Caco-2 (cell line): ENCODE measurements at regions not wholly inside any gene's neighbourhood (a gene's known extent, or its start where the extent isn't known, plus 50 kb on each side); places are given as distances from the start of the nearest gene placed in this dataset.

Source experiments
- BruUV-seq: library from RNA; stranded (reverse); fragments of 400-500 nt; replicated peaks from 2 replicates; lab custom pipeline; 2021; lab: Mats Ljungman, UMichigan
- CTCF ChIA-PET: fragments of 300-600 bp; sonication (Branson Sonifier 250); formaldehyde crosslinking; loops from one replicate; lab custom pipeline; 2022; ENCODE audit warnings: antibody characterized with exemption; lab: Charles Lee
- POLR2A ChIA-PET: fragments of 300-600 bp; sonication (Branson Sonifier 250); formaldehyde crosslinking; loops from one replicate; lab custom pipeline; 2022; ENCODE audit warnings: antibody characterized with exemption; lab: Charles Lee
- DNase-seq, 2 experiments: peaks; one replicate each; pipeline versions ENCODE4 v3.0.0 to v3.0.0-alpha.2; 2020 to 2022
- H3K27me3 ChIP-seq: replicated peaks from 2 replicates; pipeline ENCODE4 v1.6.0; 2011; ENCODE audit warnings: low read length; ENCODE audit not compliant: control insufficient read depth, insufficient read depth
- H3K36me3 ChIP-seq: 2 replicates; pipeline ENCODE4 v1.5.1; 2011; ENCODE audit warnings: low read length; ENCODE audit not compliant: control insufficient read depth, insufficient read depth
- H3K4me1 ChIP-seq: fragments of 250-450 bp; sonication (Bioruptor Pico); 2 replicates; pipeline ENCODE4 v1.5.1; 2020; ENCODE audit warnings: mild to moderate bottlenecking
- H3K4me3 ChIP-seq: 2 replicates; pipeline ENCODE4 v1.5.1; 2011; ENCODE audit warnings: low read depth, mild to moderate bottlenecking, control low read depth, low read length
- H3K9me3 ChIP-seq: fragments of 250-450 bp; sonication (Bioruptor Pico); 2 replicates; pipeline ENCODE4 v1.5.1; 2020; ENCODE audit warnings: mild to moderate bottlenecking, moderate library complexity
- H3K27ac Mint-ChIP-seq: one replicate; pipeline ENCODE4 v1.8.0; 2022; ENCODE audit warnings: mixed read lengths; ENCODE audit not compliant: unreplicated experiment
- H3K27me3 Mint-ChIP-seq: one replicate; pipeline ENCODE4 v1.8.0; 2022; ENCODE audit warnings: mixed read lengths; ENCODE audit not compliant: insufficient read depth, unreplicated experiment
- H3K36me3 Mint-ChIP-seq: one replicate; pipeline ENCODE4 v1.8.0; 2022; ENCODE audit warnings: mild to moderate bottlenecking, mixed read lengths; ENCODE audit not compliant: insufficient read depth, unreplicated experiment
- H3K4me1 Mint-ChIP-seq: one replicate; pipeline ENCODE4 v1.8.0; 2022; ENCODE audit warnings: low read depth, mixed read lengths; ENCODE audit not compliant: unreplicated experiment
- H3K4me3 Mint-ChIP-seq: one replicate; pipeline ENCODE4 v1.8.0; 2022; ENCODE audit warnings: mild to moderate bottlenecking, moderate library complexity, mixed read lengths; ENCODE audit not compliant: unreplicated experiment
- H3K9me3 Mint-ChIP-seq: one replicate; pipeline ENCODE4 v1.8.0; 2022; ENCODE audit warnings: mixed read lengths; ENCODE audit not compliant: unreplicated experiment
- CTCF ChIP-seq, 2 experiments: fragments of 200-600 bp in 1 of 2; IDR thresholded peaks; 1 replicate in 1 of 2; 2 replicates in 1 of 2; pipeline versions ENCODE4 v1.5.1 to v1.8.0; 2011 to 2022; ENCODE audit warnings: antibody characterized with exemption in 1 of 2, control low read depth in 1 of 2, inconsistent platforms in 1 of 2, low read depth in 1 of 2, low read length in 1 of 2, mild to moderate bottlenecking in 1 of 2, moderate library complexity in 1 of 2; ENCODE audit not compliant: insufficient read depth in 1 of 2, severe bottlenecking in 1 of 2, unreplicated experiment in 1 of 2
- intact Hi-C: fragments of 100-400 bp; cut with micrococcal nuclease; formaldehyde crosslinking; loops from one replicate; pipeline ENCODE4 v1.10.0; 2022; ENCODE audit not compliant: unreplicated experiment

- ChIA-PET CTCF (no interaction called here), POLR2A (no interaction called here)
- Mint-ChIP-seq H3K4me3 (no peak overlapping the region), H3K9me3 (peaks cover 17% of the 10 kb centered on the region), H3K36me3 (no peaks in the 10 kb centered on the region), H3K27me3 (no peaks in the 10 kb centered on the region), H3K27ac (no peak overlapping the region), H3K4me1 (no peaks in the 10 kb centered on the region)
- Histone ChIP-seq H3K27me3 (no peaks in the 10 kb centered on the region; the same call in 1 of the 2 replicates), H3K4me3 (no peak overlapping the region), H3K36me3 (no peaks in the 10 kb centered on the region), H3K4me1 (no peaks in the 10 kb centered on the region), H3K9me3 (no peaks in the 10 kb centered on the region)
- DNase-seq, result no peak
- intact Hi-C loops, result no loop called here
- no peak for TF ChIP-seq CTCF (IDR thresholded peaks at IDR 0.05; ENCODE audit: insufficient read depth in 1 of 2, low read depth in 1 of 2, low read length in 1 of 2, severe bottlenecking in 1 of 2, unreplicated experiment in 1 of 2)
- no TSS peak for BruUV-seq
Observed at GRCh38 chr5:165887147-165887546, 2381.7 kb downstream of the MAT2B start.

- Mint-ChIP-seq H3K4me1 (no peaks in the 10 kb centered on the region), H3K9me3 (peaks cover 6% of the 10 kb centered on the region), H3K27me3 (peaks cover 2% of the 10 kb centered on the region), H3K4me3 (no peak overlapping the region), H3K36me3 (no peaks in the 10 kb centered on the region), H3K27ac (no peak overlapping the region)
- no peaks in the 10 kb centered on the region; the same call in 1 of the 2 replicates for H3K27me3 ChIP-seq
- no peak for TF ChIP-seq CTCF (IDR thresholded peaks at IDR 0.05; ENCODE audit: insufficient read depth in 1 of 2, low read depth in 1 of 2, low read length in 1 of 2, severe bottlenecking in 1 of 2, unreplicated experiment in 1 of 2)
- H3K4me3 ChIP-seq, result no peak overlapping the region
- BruUV-seq, result no TSS peak
- no peaks in the 10 kb centered on the region for H3K4me1 ChIP-seq
- DNase-seq, result no peak
- ChIA-PET POLR2A (no interaction called here), CTCF (no interaction called here)
- intact Hi-C loops, result no loop called here
- H3K9me3 ChIP-seq, result no peaks in the 10 kb centered on the region
- no peaks in the 10 kb centered on the region for H3K36me3 ChIP-seq
Observed at GRCh38 chr5:165892383-165892782, 2387.0 kb downstream of the MAT2B start.

- Mint-ChIP-seq H3K27ac (no peak overlapping the region), H3K4me1 (no peaks in the 10 kb centered on the region), H3K4me3 (no peak overlapping the region), H3K27me3 (peaks cover 2% of the 10 kb centered on the region), H3K9me3 (no peaks in the 10 kb centered on the region), H3K36me3 (no peaks in the 10 kb centered on the region)
- H3K4me3 ChIP-seq, result no peak overlapping the region
- H3K9me3 ChIP-seq, result no peaks in the 10 kb centered on the region
- BruUV-seq, result no TSS peak
- intact Hi-C loops, result no loop called here
- TF ChIP-seq CTCF (IDR thresholded peaks at IDR 0.05; ENCODE audit: insufficient read depth in 1 of 2, low read depth in 1 of 2, low read length in 1 of 2, severe bottlenecking in 1 of 2, unreplicated experiment in 1 of 2), result no peak
- no peaks in the 10 kb centered on the region for H3K36me3 ChIP-seq
- no peaks in the 10 kb centered on the region for H3K4me1 ChIP-seq
- no peak for DNase-seq
- CTCF ChIA-PET, result no interaction called here
- POLR2A ChIA-PET, result no interaction called here
- H3K27me3 ChIP-seq, result no peaks in the 10 kb centered on the region; the same call in 1 of the 2 replicates
Observed at GRCh38 chr5:165894916-165895315, 2389.5 kb downstream of the MAT2B start.
